Karpas-422 (cell line): ENCODE measurements at regions not wholly inside any gene's neighbourhood (a gene's known extent, or its start where the extent isn't known, plus 50 kb on each side); places are given as distances from the start of the nearest gene placed in this dataset.

Experiments
- DNase-seq: peaks from one replicate; pipeline ENCODE4 v3.0.0-alpha.2; 2015
- H2AFZ ChIP-seq: fragments of 200-600 bp; sonication (generic); 2 replicates; pipeline ENCODE4 v1.6.1; 2014; ENCODE audit warnings: antibody characterized with exemption, low read length, mixed read lengths
- H3K27ac ChIP-seq: fragments of 200-600 bp; sonication (generic); 2 replicates; pipeline ENCODE4 v1.5.1; 2014; ENCODE audit warnings: mild to moderate bottlenecking, low read length, moderate library complexity
- H3K27me3 ChIP-seq: fragments of 200-600 bp; sonication (generic); 2 replicates; pipeline ENCODE4 v1.6.1; 2014; ENCODE audit warnings: low read length, mixed read lengths
- H3K36me3 ChIP-seq: fragments of 200-600 bp; sonication (generic); 2 replicates; pipeline ENCODE4 v1.6.1; 2014; ENCODE audit warnings: low read length, mixed read lengths; ENCODE audit not compliant: insufficient read depth
- H3K4me1 ChIP-seq: fragments of 200-600 bp; sonication (generic); 2 replicates; pipeline ENCODE4 v1.6.1; 2014; ENCODE audit warnings: mild to moderate bottlenecking, low read length, mixed read lengths
- H3K4me2 ChIP-seq: fragments of 200-600 bp; sonication (generic); 2 replicates; pipeline ENCODE4 v1.6.1; 2014; ENCODE audit warnings: low read length, low read depth, mild to moderate bottlenecking; ENCODE audit not compliant: poor library complexity, severe bottlenecking
- H3K4me3 ChIP-seq: fragments of 200-600 bp; sonication (generic); 2 replicates; pipeline ENCODE4 v1.5.1; 2014; ENCODE audit warnings: mild to moderate bottlenecking, antibody characterized with exemption, low read length, mixed read lengths
- H3K79me2 ChIP-seq: fragments of 200-600 bp; sonication (generic); 2 replicates; pipeline ENCODE4 v1.6.1; 2014; ENCODE audit warnings: mild to moderate bottlenecking, low read length, mixed read lengths
- H3K9ac ChIP-seq: fragments of 200-600 bp; sonication (generic); 2 replicates; pipeline ENCODE4 v1.6.0; 2014; ENCODE audit warnings: low read length
- H3K9me2 ChIP-seq: fragments of 200-600 bp; sonication (generic), shearing (Covaris generic); replicated peaks from 2 replicates; pipeline ENCODE4 v1.6.0; 2014; ENCODE audit warnings: mild to moderate bottlenecking, low read length, moderate library complexity; ENCODE audit not compliant: insufficient read depth
- H3K9me3 ChIP-seq: fragments of 300-700, 200-600 bp; sonication (generic); 2 replicates; pipeline ENCODE4 v1.6.1; 2014; ENCODE audit warnings: low read length, mixed read lengths
- H4K20me1 ChIP-seq: fragments of 200-600 bp; sonication (generic); 2 replicates; pipeline ENCODE4 v1.6.1; 2014; ENCODE audit warnings: mild to moderate bottlenecking, antibody characterized with exemption, low read length, low read depth; ENCODE audit not compliant: insufficient read depth

GRCh38 chr6:9986273-9986672 lies 428.6 kb downstream of the TFAP2A start:
- Histone ChIP-seq H3K9ac (no peak overlapping the region), H3K4me2 (no peak overlapping the region)
- no peak for DNase-seq

GRCh38 chr6:9985481-9985880 lies 429.4 kb downstream of the TFAP2A start:
- no peaks in the 10 kb centered on the region for H4K20me1 ChIP-seq
- no peaks in the 10 kb centered on the region for H3K27me3 ChIP-seq
- no peaks in the 10 kb centered on the region for H3K79me2 ChIP-seq
- no peak overlapping the region for H3K9ac ChIP-seq
- H3K27ac ChIP-seq, result no peak overlapping the region
- no peaks in the 10 kb centered on the region for H3K36me3 ChIP-seq
- H3K4me1 ChIP-seq, result no peaks in the 10 kb centered on the region
- H3K9me3 ChIP-seq, result no peaks in the 10 kb centered on the region
- no peaks in the 10 kb centered on the region for H3K9me2 ChIP-seq
- DNase-seq, result no peak
- H2AFZ ChIP-seq, result no peak overlapping the region
- H3K4me2 ChIP-seq, result no peak overlapping the region
- no peak overlapping the region for H3K4me3 ChIP-seq

More at GRCh38 chr6:9986273-9986672, 428.6 kb downstream of the TFAP2A start:
- no peak overlapping the region for H3K4me3 ChIP-seq
- no peaks in the 10 kb centered on the region for H4K20me1 ChIP-seq
- no peaks in the 10 kb centered on the region for H3K4me1 ChIP-seq
- no peaks in the 10 kb centered on the region for H3K27me3 ChIP-seq
- H3K27ac ChIP-seq, result no peak overlapping the region
- no peak overlapping the region for H2AFZ ChIP-seq
- no peaks in the 10 kb centered on the region for H3K9me3 ChIP-seq
- H3K36me3 ChIP-seq, result no peaks in the 10 kb centered on the region
- H3K9me2 ChIP-seq, result no peaks in the 10 kb centered on the region
- no peaks in the 10 kb centered on the region for H3K79me2 ChIP-seq

- Histone ChIP-seq H3K27me3 (no peaks in the 10 kb centered on the region), H3K36me3 (no peaks in the 10 kb centered on the region), H3K9ac (no peak overlapping the region), H3K4me2 (no peak overlapping the region), H3K4me1 (no peaks in the 10 kb centered on the region), H4K20me1 (no peaks in the 10 kb centered on the region), H3K4me3 (no peak overlapping the region), H3K79me2 (no peaks in the 10 kb centered on the region), H2AFZ (no peak overlapping the region), H3K9me3 (no peaks in the 10 kb centered on the region), H3K27ac (no peak overlapping the region), H3K9me2 (no peaks in the 10 kb centered on the region)
- no peak for DNase-seq
These were observed 430.3 kb downstream of the TFAP2A start for GRCh38 chr6:9984607-9985006.

GRCh38 chr6:9983168-9983567 lies 431.7 kb downstream of the TFAP2A start:
- H3K79me2 ChIP-seq, result no peaks in the 10 kb centered on the region
- no peak overlapping the region for H3K9ac ChIP-seq
- H3K4me3 ChIP-seq, result no peak overlapping the region
- H3K36me3 ChIP-seq, result no peaks in the 10 kb centered on the region
- no peaks in the 10 kb centered on the region for H3K4me1 ChIP-seq
- no peak overlapping the region for H3K4me2 ChIP-seq
- H4K20me1 ChIP-seq, result no peaks in the 10 kb centered on the region
- no peaks in the 10 kb centered on the region for H3K9me3 ChIP-seq
- no peak overlapping the region for H3K27ac ChIP-seq
- no peak for DNase-seq
- no peaks in the 10 kb centered on the region for H3K27me3 ChIP-seq
- H2AFZ ChIP-seq, result no peak overlapping the region
- no peaks in the 10 kb centered on the region for H3K9me2 ChIP-seq

- Histone ChIP-seq H3K4me1 (no peaks in the 10 kb centered on the region), H2AFZ (no peak overlapping the region), H3K79me2 (no peaks in the 10 kb centered on the region), H4K20me1 (no peaks in the 10 kb centered on the region), H3K4me3 (no peak overlapping the region), H3K27me3 (no peaks in the 10 kb centered on the region), H3K36me3 (no peaks in the 10 kb centered on the region), H3K9me3 (no peaks in the 10 kb centered on the region), H3K27ac (no peak overlapping the region), H3K9ac (no peak overlapping the region), H3K4me2 (no peak overlapping the region), H3K9me2 (no peaks in the 10 kb centered on the region)
- DNase-seq, result no peak
These were observed 432.7 kb downstream of the TFAP2A start for GRCh38 chr6:9982215-9982614.

GRCh38 chr6:9979996-9980395 lies 434.9 kb downstream of the TFAP2A start:
- H3K9me2 ChIP-seq, result no peaks in the 10 kb centered on the region
- H3K4me2 ChIP-seq, result no peak overlapping the region
- H3K4me1 ChIP-seq, result no peaks in the 10 kb centered on the region
- no peak overlapping the region for H2AFZ ChIP-seq
- H3K27me3 ChIP-seq, result no peaks in the 10 kb centered on the region
- H3K36me3 ChIP-seq, result no peaks in the 10 kb centered on the region
- H3K4me3 ChIP-seq, result no peak overlapping the region
- DNase-seq, result no peak
- H4K20me1 ChIP-seq, result no peaks in the 10 kb centered on the region
- no peak overlapping the region for H3K9ac ChIP-seq
- H3K9me3 ChIP-seq, result no peaks in the 10 kb centered on the region
- no peaks in the 10 kb centered on the region for H3K79me2 ChIP-seq
- no peak overlapping the region for H3K27ac ChIP-seq

- Histone ChIP-seq H3K27me3 (no peaks in the 10 kb centered on the region), H3K36me3 (no peaks in the 10 kb centered on the region), H3K9ac (no peak overlapping the region), H4K20me1 (no peaks in the 10 kb centered on the region), H3K27ac (no peak overlapping the region), H3K9me2 (no peaks in the 10 kb centered on the region), H2AFZ (no peak overlapping the region), H3K4me1 (no peaks in the 10 kb centered on the region), H3K9me3 (no peaks in the 10 kb centered on the region), H3K4me3 (no peak overlapping the region), H3K79me2 (no peaks in the 10 kb centered on the region), H3K4me2 (no peak overlapping the region)
- no peak for DNase-seq
These were observed 436.4 kb downstream of the TFAP2A start for GRCh38 chr6:9978480-9978879.

GRCh38 chr6:9977411-9977810 lies 437.5 kb downstream of the TFAP2A start:
- Histone ChIP-seq H3K4me1 (no peaks in the 10 kb centered on the region), H3K9me3 (no peaks in the 10 kb centered on the region), H4K20me1 (no peaks in the 10 kb centered on the region), H2AFZ (no peak overlapping the region), H3K27ac (no peak overlapping the region), H3K79me2 (no peaks in the 10 kb centered on the region), H3K4me2 (no peak overlapping the region), H3K9me2 (no peaks in the 10 kb centered on the region), H3K27me3 (no peaks in the 10 kb centered on the region), H3K36me3 (no peaks in the 10 kb centered on the region), H3K4me3 (no peak overlapping the region), H3K9ac (no peak overlapping the region)
- DNase-seq, result no peak

- no peaks in the 10 kb centered on the region for H3K27me3 ChIP-seq
- H3K9ac ChIP-seq, result no peak overlapping the region
- H3K4me2 ChIP-seq, result no peak overlapping the region
- no peaks in the 10 kb centered on the region for H3K9me2 ChIP-seq
- H4K20me1 ChIP-seq, result no peaks in the 10 kb centered on the region
- no peaks in the 10 kb centered on the region for H3K79me2 ChIP-seq
- H3K27ac ChIP-seq, result no peak overlapping the region
- H3K9me3 ChIP-seq, result no peaks in the 10 kb centered on the region
- no peak for DNase-seq
- H3K4me1 ChIP-seq, result no peaks in the 10 kb centered on the region
- H3K4me3 ChIP-seq, result no peak overlapping the region
- no peaks in the 10 kb centered on the region for H3K36me3 ChIP-seq
- H2AFZ ChIP-seq, result no peak overlapping the region
These were observed 453.2 kb downstream of the TFAP2A start for GRCh38 chr6:9961646-9962045.
